GM12878 (cell line): ENCODE measurements at regions not wholly inside any gene's neighbourhood (a gene's known extent, or its start where the extent isn't known, plus 50 kb on each side); places are given as distances from the start of the nearest gene placed in this dataset.

Experiments used
- ATAC-seq: fragments of 200-7000 bp; cut with Tn5 transposase; 3 replicates; pipeline ENCODE4 v1.9.1; 2020; ENCODE audit warnings: mild to moderate bottlenecking, moderate library complexity
- BruUV-seq: library from RNA; stranded (reverse); fragments of 400-500 nt; replicated peaks from 2 replicates; lab custom pipeline; 2021; lab: Mats Ljungman, UMichigan
- CTCF ChIA-PET: fragments of 300-600 bp; sonication (Branson Sonifier 250); formaldehyde crosslinking; extraction: SDS; loops from one replicate; lab custom pipeline; 2021; ENCODE audit warnings: inconsistent platforms; lab: Yijun Ruan, JAX
- POLR2A ChIA-PET: fragments of 350-600 bp; formaldehyde crosslinking; extraction: SDS; loops from one replicate; lab custom pipeline; 2021; ENCODE audit warnings: inconsistent platforms; lab: Charles Lee
- RAD21 ChIA-PET: fragments of 300-600 bp; sonication (Branson Sonifier 250); formaldehyde crosslinking; loops from one replicate; lab custom pipeline; 2023; ENCODE audit warnings: antibody characterized with exemption; ENCODE audit not compliant: unreplicated experiment; lab: Charles Lee
- SMC1A ChIA-PET: fragments of 300-600 bp; sonication (Branson Sonifier 250); formaldehyde crosslinking; loops from one replicate; lab custom pipeline; 2023; ENCODE audit not compliant: unreplicated experiment, uncharacterized antibody; lab: Charles Lee
- DNase-seq: peaks from one replicate; pipeline ENCODE4 v3.0.0-alpha.2; 2011; ENCODE audit warnings: low read depth, low spot score
- FAIRE-seq: peaks from 3 replicates; lab custom pipeline; 2011; peaks lifted over from hg19 to GRCh38; lab: Jason Lieb, UNC
- H2AFZ ChIP-seq: 2 replicates; pipeline ENCODE4 v1.6.0; 2011; ENCODE audit warnings: low read depth, low read length, control low read depth; ENCODE audit not compliant: control insufficient read depth
- H3K27ac ChIP-seq: 2 replicates; pipeline ENCODE4 v1.5.1; 2011; ENCODE audit warnings: control low read depth; ENCODE audit not compliant: control insufficient read depth, insufficient read depth
- H3K27me3 ChIP-seq, 2 experiments: replicated peaks in 1 of 2; 2 replicates each; pipeline versions ENCODE4 v1.6.0 to v1.6.1; 2011; ENCODE audit warnings: low read length in 1 of 2; ENCODE audit not compliant: control insufficient read depth in 2 of 2, insufficient read depth in 2 of 2
- H3K36me3 ChIP-seq, 2 experiments: 2 replicates each; pipeline ENCODE4 v1.5.1; 2011; ENCODE audit warnings: low read length in 1 of 2; ENCODE audit not compliant: control insufficient read depth in 2 of 2, insufficient read depth in 2 of 2
- H3K4me1 ChIP-seq: 2 replicates; pipeline ENCODE4 v1.6.1; 2011; ENCODE audit warnings: mild to moderate bottlenecking, low read length, moderate library complexity, mixed read lengths; ENCODE audit not compliant: control insufficient read depth, insufficient read depth
- H3K4me2 ChIP-seq: 2 replicates; pipeline ENCODE4 v1.6.0; 2011; ENCODE audit warnings: control low read depth; ENCODE audit not compliant: control insufficient read depth, insufficient read depth
- H3K4me3 ChIP-seq: fragments of 200-600 bp; sonication (generic); 2 replicates; pipeline ENCODE4 v1.5.1; 2016
- H3K79me2 ChIP-seq: 2 replicates; pipeline ENCODE4 v1.6.0; 2011; ENCODE audit warnings: low read length; ENCODE audit not compliant: control insufficient read depth, insufficient read depth
- H3K9ac ChIP-seq: 2 replicates; pipeline ENCODE4 v1.8.0; 2011; ENCODE audit warnings: low read length, control low read depth, mixed read lengths; ENCODE audit not compliant: control insufficient read depth, insufficient read depth
- H3K9me3 ChIP-seq: replicated peaks from 3 replicates; pipeline ENCODE4 v1.5.1; 2011; ENCODE audit warnings: mild to moderate bottlenecking, low read length; ENCODE audit not compliant: control insufficient read depth, insufficient read depth
- H4K20me1 ChIP-seq: 2 replicates; pipeline ENCODE4 v1.6.0; 2011; ENCODE audit not compliant: control insufficient read depth, insufficient read depth
- BCL11A ChIP-seq: IDR thresholded peaks from 2 replicates; pipeline ENCODE4 v1.6.1; 2011; ENCODE audit warnings: low read depth, low read length
- BCLAF1 ChIP-seq: fragments of 450-650 bp; IDR thresholded peaks from 2 replicates; pipeline ENCODE4 v1.6.1; 2017; ENCODE audit warnings: antibody characterized with exemption, mild to moderate bottlenecking, moderate library complexity
- DPF2 ChIP-seq: fragments of 450-650 bp; IDR thresholded peaks from 2 replicates; pipeline ENCODE4 v1.6.1; 2017; ENCODE audit warnings: mild to moderate bottlenecking
- HCFC1 ChIP-seq: fragments of 150-350 bp; IDR thresholded peaks from 2 replicates; pipeline ENCODE4 v1.6.1; 2014; ENCODE audit warnings: low read length
- HDAC2 ChIP-seq: fragments of 200-600 bp; sonication (generic); IDR thresholded peaks from 2 replicates; pipeline ENCODE4 v1.6.1; 2017
- KAT2A ChIP-seq: conservative IDR thresholded peaks from 2 replicates; pipeline ENCODE4 v1.6.1; 2011; ENCODE audit warnings: low read depth, low read length; ENCODE audit not compliant: control insufficient read depth
- MLLT1 ChIP-seq: fragments of 450-650 bp; IDR thresholded peaks from 2 replicates; pipeline ENCODE4 v1.6.1; 2016; ENCODE audit warnings: mild to moderate bottlenecking
- MYC ChIP-seq: IDR thresholded peaks from 2 replicates; pipeline ENCODE4 v1.6.1; 2011; ENCODE audit warnings: mild to moderate bottlenecking, low read length, moderate library complexity, inconsistent platforms; ENCODE audit not compliant: insufficient read depth, insufficient replicate concordance, insufficient read length, severe bottlenecking
- NR2F1 ChIP-seq: fragments of 450-650 bp; conservative IDR thresholded peaks from 2 replicates; pipeline ENCODE4 v1.6.1; 2017; ENCODE audit warnings: mild to moderate bottlenecking
- RUNX3 ChIP-seq: IDR thresholded peaks from 2 replicates; pipeline ENCODE4 v1.6.1; 2012; ENCODE audit warnings: low read length, inconsistent platforms
- SMAD1 ChIP-seq: fragments of 450-650 bp; IDR thresholded peaks from 2 replicates; pipeline ENCODE4 v1.6.1; 2018; ENCODE audit warnings: mild to moderate bottlenecking, low read depth; ENCODE audit not compliant: partially characterized antibody
- USF2 ChIP-seq: IDR thresholded peaks from 2 replicates; pipeline ENCODE4 v1.6.1; 2011; ENCODE audit warnings: low read depth, low read length, improper control_type of control experiment, borderline replicate concordance
- WGBS: methylation state at CpG from one replicate; pipeline ENCODE4 v1.1.6; 2016; ENCODE audit warnings: low lambda C conversion rate; ENCODE audit not compliant: insufficient replicate concordance, insufficient coverage; ENCODE audit errors: missing lambda C conversion rate; 5-methylcytosine and 5-hydroxymethylcytosine counted together
- in situ Hi-C: fragments of 300-500 bp; cut with MboI; formaldehyde crosslinking; loops from 9 replicates; pipeline ENCODE4 v1.14.3; 2018; ENCODE audit warnings: mixed read lengths
- intact Hi-C: fragments of 100-400 bp; cut with micrococcal nuclease; formaldehyde crosslinking; loops from one replicate; pipeline ENCODE4 v1.14.2; 2022; ENCODE audit not compliant: unreplicated experiment
- TF ChIP-seq, protein P1 (sequence below): IDR thresholded peaks from 2 replicates; pipeline ENCODE4 v1.6.1; 2011; ENCODE audit warnings: low read depth, mild to moderate bottlenecking, low read length, moderate library complexity, borderline replicate concordance; ENCODE audit errors: extremely low read depth
- TF ChIP-seq, protein P2 (sequence below): fragments of 450-650 bp; formaldehyde crosslinking; IDR thresholded peaks from 2 replicates; pipeline ENCODE4 v1.4.0; 2022; ENCODE audit warnings: mild to moderate bottlenecking, moderate library complexity
- TF ChIP-seq, protein P3 (sequence below): fragments of 450-650 bp; IDR thresholded peaks from 2 replicates; pipeline ENCODE4 v1.6.1; 2017; ENCODE audit warnings: low read depth, mild to moderate bottlenecking, moderate library complexity

DNA sequence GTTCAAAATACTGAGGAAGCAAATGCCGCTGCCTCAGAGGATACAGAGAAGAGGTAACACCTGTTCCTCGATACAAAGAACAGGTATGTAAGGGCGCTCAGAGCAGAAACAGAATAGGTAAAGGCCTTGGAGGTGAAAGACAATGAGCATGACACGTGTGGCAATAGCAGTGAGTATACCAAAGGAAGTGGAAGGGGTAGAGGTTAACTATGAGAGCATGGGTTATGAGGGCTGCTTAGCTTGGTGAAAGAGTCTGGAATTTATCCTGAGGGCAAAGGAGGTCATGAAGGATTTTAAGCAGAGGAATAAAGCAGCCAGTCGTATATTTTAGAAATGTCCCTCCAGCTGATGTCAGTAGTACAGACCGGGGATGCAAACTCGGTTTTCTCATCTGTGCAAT is 269.8 kb upstream of the ZNF462 start:
- Histone ChIP-seq H3K27me3 (no peaks in the 10 kb centered on the region), H2AFZ (no peak overlapping the region), H3K79me2 (no peaks in the 10 kb centered on the region), H3K4me2 (no peak overlapping the region), H3K9ac (no peak overlapping the region), H3K27ac (no peak overlapping the region), H3K4me3 (no peak overlapping the region), H3K9me3 (no peaks in the 10 kb centered on the region), H3K4me1 (no peaks in the 10 kb centered on the region), H3K36me3 (no peaks in the 10 kb centered on the region), H4K20me1 (no peaks in the 10 kb centered on the region)
- RAD21 ChIA-PET = no interaction called here
- DNase-seq (no peak), FAIRE-seq (no peak), ATAC-seq (no peak)
- no TSS peak for BruUV-seq
- intact Hi-C loops = no loop called here
- in situ Hi-C loops = no loop called here
- CTCF ChIA-PET = interaction anchor here (0.9 kb wide), 1 partner anchor 389 kb away, joined by 3 read pairs; no protein-coding TSS in a partner anchor
- SMC1A ChIA-PET = no interaction called here
- 16% methylated on average over 7 of the region's 7 CpGs for WGBS
- POLR2A ChIA-PET = no interaction called here
- TF ChIP-seq MLLT1 (no peak), MYC (no peak), KAT2A (no peak), BCLAF1 (no peak), USF2 (no peak), HCFC1 (no peak), SMAD1 (no peak), DPF2 (no peak), RUNX3 (no peak), NR2F1 (no peak), HDAC2 (no peak), BCL11A (no peak)
- TF ChIP-seq, protein P1, sequence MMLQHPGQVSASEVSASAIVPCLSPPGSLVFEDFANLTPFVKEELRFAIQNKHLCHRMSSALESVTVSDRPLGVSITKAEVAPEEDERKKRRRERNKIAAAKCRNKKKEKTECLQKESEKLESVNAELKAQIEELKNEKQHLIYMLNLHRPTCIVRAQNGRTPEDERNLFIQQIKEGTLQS = no peak
- TF ChIP-seq, protein P2, sequence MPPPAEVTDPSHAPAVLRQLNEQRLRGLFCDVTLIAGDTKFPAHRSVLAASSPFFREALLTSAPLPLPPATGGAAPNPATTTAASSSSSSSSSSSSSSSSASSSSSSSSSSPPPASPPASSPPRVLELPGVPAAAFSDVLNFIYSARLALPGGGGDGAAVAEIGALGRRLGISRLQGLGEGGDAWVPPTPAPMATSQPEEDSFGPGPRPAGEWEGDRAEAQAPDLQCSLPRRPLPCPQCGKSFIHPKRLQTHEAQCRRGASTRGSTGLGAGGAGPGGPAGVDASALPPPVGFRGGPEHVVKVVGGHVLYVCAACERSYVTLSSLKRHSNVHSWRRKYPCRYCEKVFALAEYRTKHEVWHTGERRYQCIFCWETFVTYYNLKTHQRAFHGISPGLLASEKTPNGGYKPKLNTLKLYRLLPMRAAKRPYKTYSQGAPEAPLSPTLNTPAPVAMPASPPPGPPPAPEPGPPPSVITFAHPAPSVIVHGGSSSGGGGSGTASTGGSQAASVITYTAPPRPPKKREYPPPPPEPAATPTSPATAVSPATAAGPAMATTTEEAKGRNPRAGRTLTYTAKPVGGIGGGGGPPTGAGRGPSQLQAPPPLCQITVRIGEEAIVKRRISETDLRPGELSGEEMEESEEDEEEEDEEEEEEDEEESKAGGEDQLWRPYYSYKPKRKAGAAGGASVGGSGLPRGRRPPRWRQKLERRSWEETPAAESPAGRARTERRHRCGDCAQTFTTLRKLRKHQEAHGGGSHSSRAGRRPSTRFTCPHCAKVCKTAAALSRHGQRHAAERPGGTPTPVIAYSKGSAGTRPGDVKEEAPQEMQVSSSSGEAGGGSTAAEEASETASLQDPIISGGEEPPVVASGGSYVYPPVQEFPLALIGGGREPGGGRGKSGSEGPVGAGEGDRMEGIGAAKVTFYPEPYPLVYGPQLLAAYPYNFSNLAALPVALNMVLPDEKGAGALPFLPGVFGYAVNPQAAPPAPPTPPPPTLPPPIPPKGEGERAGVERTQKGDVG (CRISPR knock-in tag) = no peak
- TF ChIP-seq, protein P3, sequence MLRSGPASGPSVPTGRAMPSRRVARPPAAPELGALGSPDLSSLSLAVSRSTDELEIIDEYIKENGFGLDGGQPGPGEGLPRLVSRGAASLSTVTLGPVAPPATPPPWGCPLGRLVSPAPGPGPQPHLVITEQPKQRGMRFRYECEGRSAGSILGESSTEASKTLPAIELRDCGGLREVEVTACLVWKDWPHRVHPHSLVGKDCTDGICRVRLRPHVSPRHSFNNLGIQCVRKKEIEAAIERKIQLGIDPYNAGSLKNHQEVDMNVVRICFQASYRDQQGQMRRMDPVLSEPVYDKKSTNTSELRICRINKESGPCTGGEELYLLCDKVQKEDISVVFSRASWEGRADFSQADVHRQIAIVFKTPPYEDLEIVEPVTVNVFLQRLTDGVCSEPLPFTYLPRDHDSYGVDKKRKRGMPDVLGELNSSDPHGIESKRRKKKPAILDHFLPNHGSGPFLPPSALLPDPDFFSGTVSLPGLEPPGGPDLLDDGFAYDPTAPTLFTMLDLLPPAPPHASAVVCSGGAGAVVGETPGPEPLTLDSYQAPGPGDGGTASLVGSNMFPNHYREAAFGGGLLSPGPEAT = no peak
